ENCODE measurements at regions not wholly inside any gene's neighbourhood (a gene's known extent, or its start where the extent isn't known, plus 50 kb on each side); places are given as distances from the start of the nearest gene placed in this dataset.

GRCh38 chr3:66142079-66142478, 78.7 kb upstream of the SLC25A26 start:
- no peak overlapping the region for H3K4me3 ChIP-seq (ENCODE audit: low read depth, low read length)
- no peak for DNase-seq (ENCODE audit: low read depth)
- no peak for TF ChIP-seq CTCF (IDR thresholded peaks at IDR 0.05; ENCODE audit: insufficient read depth, low read depth, low read length, missing control alignments)

GRCh38 chr3:66140743-66141372, 79.9 kb upstream of the SLC25A26 start:
- TF ChIP-seq CTCF (IDR thresholded peaks at IDR 0.05; ENCODE audit: insufficient read depth, low read depth, low read length, missing control alignments): no peak
- no peak overlapping the region for H3K4me3 ChIP-seq (ENCODE audit: low read depth, low read length)
- peak; percentile 84 for DNase-seq (ENCODE audit: low read depth)

GRCh38 chr3:66140106-66140505, 80.7 kb upstream of the SLC25A26 start:
- no peak overlapping the region for H3K4me3 ChIP-seq (ENCODE audit: low read depth, low read length)
- no peak for DNase-seq (ENCODE audit: low read depth)
- TF ChIP-seq CTCF (IDR thresholded peaks at IDR 0.05; ENCODE audit: insufficient read depth, low read depth, low read length, missing control alignments): no peak

GRCh38 chr3:66139415-66139814, 81.4 kb upstream of the SLC25A26 start:
- H3K4me3 ChIP-seq (ENCODE audit: low read depth, low read length): no peak overlapping the region
- no peak for TF ChIP-seq CTCF (IDR thresholded peaks at IDR 0.05; ENCODE audit: insufficient read depth, low read depth, low read length, missing control alignments)
- no peak for DNase-seq (ENCODE audit: low read depth)

GRCh38 chr3:66138336-66139313, 82.2 kb upstream of the SLC25A26 start:
- peak; percentile 61 for TF ChIP-seq CTCF (IDR thresholded peaks at IDR 0.05; ENCODE audit: insufficient read depth, low read depth, low read length, missing control alignments)
- peak; percentile 50 for DNase-seq (ENCODE audit: low read depth)
- H3K4me3 ChIP-seq (ENCODE audit: low read depth, low read length): no peak overlapping the region

- no peak for TF ChIP-seq CTCF (IDR thresholded peaks at IDR 0.05; ENCODE audit: insufficient read depth, low read depth, low read length, missing control alignments)
- H3K4me3 ChIP-seq (ENCODE audit: low read depth, low read length): no peak overlapping the region
Measured at GRCh38 chr3:66136597-66136996, 84.2 kb upstream of the SLC25A26 start.

More at GRCh38 chr3:66136597-66136996, 84.2 kb upstream of the SLC25A26 start:
- no peak for DNase-seq (ENCODE audit: low read depth)
